GM12878 (cell line): ENCODE measurements at regions not wholly inside any gene's neighbourhood (a gene's known extent, or its start where the extent isn't known, plus 50 kb on each side); places are given as distances from the start of the nearest gene placed in this dataset.
A peak's percentile ranks its signal among the peaks of the same experiment; 100 is the strongest.

Source experiments
- ATAC-seq: fragments of 200-7000 bp; cut with Tn5 transposase; 3 replicates; pipeline ENCODE4 v1.9.1; 2020; ENCODE audit warnings: mild to moderate bottlenecking, moderate library complexity
- BruUV-seq: library from RNA; stranded (reverse); fragments of 400-500 nt; replicated peaks from 2 replicates; lab custom pipeline; 2021; lab: Mats Ljungman, UMichigan
- CTCF ChIA-PET: fragments of 300-600 bp; sonication (Branson Sonifier 250); formaldehyde crosslinking; extraction: SDS; loops from one replicate; lab custom pipeline; 2021; ENCODE audit warnings: inconsistent platforms; lab: Yijun Ruan, JAX
- POLR2A ChIA-PET: fragments of 350-600 bp; formaldehyde crosslinking; extraction: SDS; loops from one replicate; lab custom pipeline; 2021; ENCODE audit warnings: inconsistent platforms; lab: Charles Lee
- RAD21 ChIA-PET: fragments of 300-600 bp; sonication (Branson Sonifier 250); formaldehyde crosslinking; loops from one replicate; lab custom pipeline; 2023; ENCODE audit warnings: antibody characterized with exemption; ENCODE audit not compliant: unreplicated experiment; lab: Charles Lee
- SMC1A ChIA-PET: fragments of 300-600 bp; sonication (Branson Sonifier 250); formaldehyde crosslinking; loops from one replicate; lab custom pipeline; 2023; ENCODE audit not compliant: unreplicated experiment, uncharacterized antibody; lab: Charles Lee
- DNase-seq: peaks from one replicate; pipeline ENCODE4 v3.0.0-alpha.2; 2011; ENCODE audit warnings: low read depth, low spot score
- FAIRE-seq: peaks from 3 replicates; lab custom pipeline; 2011; peaks lifted over from hg19 to GRCh38; lab: Jason Lieb, UNC
- H2AFZ ChIP-seq: 2 replicates; pipeline ENCODE4 v1.6.0; 2011; ENCODE audit warnings: low read depth, low read length, control low read depth; ENCODE audit not compliant: control insufficient read depth
- H3K27ac ChIP-seq: 2 replicates; pipeline ENCODE4 v1.5.1; 2011; ENCODE audit warnings: control low read depth; ENCODE audit not compliant: control insufficient read depth, insufficient read depth
- H3K27me3 ChIP-seq, 2 experiments: replicated peaks in 1 of 2; 2 replicates each; pipeline versions ENCODE4 v1.6.0 to v1.6.1; 2011; ENCODE audit warnings: low read length in 1 of 2; ENCODE audit not compliant: control insufficient read depth in 2 of 2, insufficient read depth in 2 of 2
- H3K36me3 ChIP-seq, 2 experiments: 2 replicates each; pipeline ENCODE4 v1.5.1; 2011; ENCODE audit warnings: low read length in 1 of 2; ENCODE audit not compliant: control insufficient read depth in 2 of 2, insufficient read depth in 2 of 2
- H3K4me1 ChIP-seq: 2 replicates; pipeline ENCODE4 v1.6.1; 2011; ENCODE audit warnings: mild to moderate bottlenecking, low read length, moderate library complexity, mixed read lengths; ENCODE audit not compliant: control insufficient read depth, insufficient read depth
- H3K4me2 ChIP-seq: 2 replicates; pipeline ENCODE4 v1.6.0; 2011; ENCODE audit warnings: control low read depth; ENCODE audit not compliant: control insufficient read depth, insufficient read depth
- H3K4me3 ChIP-seq: fragments of 200-600 bp; sonication (generic); 2 replicates; pipeline ENCODE4 v1.5.1; 2016
- H3K79me2 ChIP-seq: 2 replicates; pipeline ENCODE4 v1.6.0; 2011; ENCODE audit warnings: low read length; ENCODE audit not compliant: control insufficient read depth, insufficient read depth
- H3K9ac ChIP-seq: 2 replicates; pipeline ENCODE4 v1.8.0; 2011; ENCODE audit warnings: low read length, control low read depth, mixed read lengths; ENCODE audit not compliant: control insufficient read depth, insufficient read depth
- H3K9me3 ChIP-seq: replicated peaks from 3 replicates; pipeline ENCODE4 v1.5.1; 2011; ENCODE audit warnings: mild to moderate bottlenecking, low read length; ENCODE audit not compliant: control insufficient read depth, insufficient read depth
- H4K20me1 ChIP-seq: 2 replicates; pipeline ENCODE4 v1.6.0; 2011; ENCODE audit not compliant: control insufficient read depth, insufficient read depth
- BRCA1 ChIP-seq: IDR thresholded peaks from 2 replicates; pipeline ENCODE4 v1.6.1; 2011; ENCODE audit warnings: low read depth, low read length, improper control_type of control experiment
- CBFB ChIP-seq: IDR thresholded peaks from 2 replicates; pipeline ENCODE4 v1.6.1; 2016; ENCODE audit warnings: antibody characterized with exemption, low read depth
- CBX5 ChIP-seq: sonication (generic); IDR thresholded peaks from 2 replicates; pipeline ENCODE4 v1.6.1; 2016; ENCODE audit warnings: low read depth, moderate library complexity, mild to moderate bottlenecking, inconsistent platforms
- GABPA ChIP-seq: IDR thresholded peaks from 2 replicates; pipeline ENCODE4 v1.6.1; 2014; ENCODE audit warnings: antibody characterized with exemption, low read depth, mild to moderate bottlenecking, inconsistent platforms
- MEF2B ChIP-seq: fragments of 450-650 bp; IDR thresholded peaks from 2 replicates; pipeline ENCODE4 v1.6.1; 2018; ENCODE audit warnings: mild to moderate bottlenecking, moderate library complexity; ENCODE audit not compliant: partially characterized antibody, poor library complexity, severe bottlenecking
- MTA3 ChIP-seq: IDR thresholded peaks from 2 replicates; pipeline ENCODE4 v1.6.1; 2012; ENCODE audit warnings: low read length, inconsistent platforms, borderline replicate concordance
- NFYB ChIP-seq: IDR thresholded peaks from 2 replicates; pipeline ENCODE4 v1.6.1; 2011; ENCODE audit warnings: low read depth, mild to moderate bottlenecking, low read length, improper control_type of control experiment, moderate library complexity; ENCODE audit not compliant: insufficient read depth
- PML ChIP-seq: IDR thresholded peaks from 2 replicates; pipeline ENCODE4 v1.6.1; 2012; ENCODE audit warnings: low read length, inconsistent platforms
- RB1 ChIP-seq: fragments of 450-650 bp; formaldehyde crosslinking; IDR thresholded peaks from 2 replicates; pipeline ENCODE4 v1.6.1; 2017; ENCODE audit warnings: mild to moderate bottlenecking, borderline replicate concordance
- SMARCA5 ChIP-seq: fragments of 450-650 bp; IDR thresholded peaks from 2 replicates; pipeline ENCODE4 v1.6.1; 2017; ENCODE audit warnings: mild to moderate bottlenecking
- ZBTB4 ChIP-seq: fragments of 450-650 bp; formaldehyde crosslinking; IDR thresholded peaks from 2 replicates; pipeline ENCODE4 v1.4.0; 2022; ENCODE audit warnings: mild to moderate bottlenecking, moderate library complexity
- WGBS: methylation state at CpG from one replicate; pipeline ENCODE4 v1.1.6; 2016; ENCODE audit warnings: low lambda C conversion rate; ENCODE audit not compliant: insufficient replicate concordance, insufficient coverage; ENCODE audit errors: missing lambda C conversion rate; 5-methylcytosine and 5-hydroxymethylcytosine counted together
- in situ Hi-C: fragments of 300-500 bp; cut with MboI; formaldehyde crosslinking; loops from 9 replicates; pipeline ENCODE4 v1.14.3; 2018; ENCODE audit warnings: mixed read lengths
- intact Hi-C: fragments of 100-400 bp; cut with micrococcal nuclease; formaldehyde crosslinking; loops from one replicate; pipeline ENCODE4 v1.14.2; 2022; ENCODE audit not compliant: unreplicated experiment
- TF ChIP-seq, protein P1 (sequence below): IDR thresholded peaks from 2 replicates; pipeline ENCODE4 v1.6.1; 2011; ENCODE audit warnings: borderline replicate concordance, low read depth, mild to moderate bottlenecking, moderate library complexity, low read length; ENCODE audit not compliant: insufficient read depth, poor library complexity, severe bottlenecking

DNA sequence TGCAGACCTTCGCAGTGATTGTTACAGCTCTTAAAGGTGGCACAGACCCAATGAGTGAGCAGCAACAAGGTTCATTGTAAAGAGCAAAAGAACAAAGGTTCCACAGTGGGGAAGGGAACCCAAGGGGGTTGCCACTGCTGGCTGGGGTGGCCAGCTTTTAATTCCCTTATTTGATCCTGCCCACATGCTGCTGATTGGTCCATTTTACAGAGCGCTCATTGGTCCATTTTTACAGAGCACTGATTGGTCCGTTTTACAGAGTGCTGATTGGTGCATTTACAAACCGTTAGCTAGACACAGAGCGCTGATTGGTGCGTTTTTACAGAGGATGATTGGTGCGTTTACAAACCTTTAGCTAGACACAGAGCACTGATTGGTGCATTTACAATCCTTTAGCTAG lies 360.6 kb upstream of the DAB2 start:
- in situ Hi-C loops (no loop called here), intact Hi-C loops (no loop called here)
- Histone ChIP-seq H2AFZ (no peak overlapping the region), H3K27ac (no peak overlapping the region), H3K9me3 (no peaks in the 10 kb centered on the region), H4K20me1 (no peaks in the 10 kb centered on the region), H3K27me3 (no peaks in the 10 kb centered on the region), H3K36me3 (no peaks in the 10 kb centered on the region), H3K9ac (no peak overlapping the region), H3K4me2 (no peak overlapping the region), H3K4me3 (no peak overlapping the region), H3K4me1 (no peaks in the 10 kb centered on the region), H3K79me2 (no peaks in the 10 kb centered on the region)
- 47% methylated on average over 7 of the region's 7 CpGs for WGBS
- no peak for FAIRE-seq
- no peak for DNase-seq
- ChIA-PET SMC1A (no interaction called here), POLR2A (no interaction called here), RAD21 (no interaction called here), CTCF (no interaction called here)
- BruUV-seq = no TSS peak
- TF ChIP-seq NFYB = peak; percentile 57; the same call in 1 of the 2 replicates
- TF ChIP-seq BRCA1 = no peak
- ATAC-seq = no peak

- RAD21 ChIA-PET = no interaction called here
- POLR2A ChIA-PET = no interaction called here
- no peak for DNase-seq
- peak; percentile 57 for TF ChIP-seq PML
- no peak for TF ChIP-seq SMARCA5
- TF ChIP-seq, protein P1, sequence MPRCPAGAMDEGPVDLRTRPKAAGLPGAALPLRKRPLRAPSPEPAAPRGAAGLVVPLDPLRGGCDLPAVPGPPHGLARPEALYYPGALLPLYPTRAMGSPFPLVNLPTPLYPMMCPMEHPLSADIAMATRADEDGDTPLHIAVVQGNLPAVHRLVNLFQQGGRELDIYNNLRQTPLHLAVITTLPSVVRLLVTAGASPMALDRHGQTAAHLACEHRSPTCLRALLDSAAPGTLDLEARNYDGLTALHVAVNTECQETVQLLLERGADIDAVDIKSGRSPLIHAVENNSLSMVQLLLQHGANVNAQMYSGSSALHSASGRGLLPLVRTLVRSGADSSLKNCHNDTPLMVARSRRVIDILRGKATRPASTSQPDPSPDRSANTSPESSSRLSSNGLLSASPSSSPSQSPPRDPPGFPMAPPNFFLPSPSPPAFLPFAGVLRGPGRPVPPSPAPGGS = peak; percentile 57
- TF ChIP-seq CBFB = peak; percentile 71
- TF ChIP-seq ZBTB4 (CRISPR knock-in tag) = no peak
- peak; percentile 19 for TF ChIP-seq MEF2B
- TF ChIP-seq RB1 = no peak
- TF ChIP-seq GABPA = peak; percentile 64; the same call in 1 of the 2 replicates
- TF ChIP-seq CBX5 = peak; percentile 77; the same call in 1 of the 2 replicates
- peak; percentile 85; the same call in 1 of the 2 replicates for TF ChIP-seq MTA3
Observed at GRCh38 chr5:39783756-39784421, 359.1 kb upstream of the DAB2 start.

More at GRCh38 chr5:39783756-39784421, 359.1 kb upstream of the DAB2 start:
- FAIRE-seq (no peak), ATAC-seq (no peak; the same call in 2 of the 3 replicates)
- Histone ChIP-seq H3K27me3 (no peaks in the 10 kb centered on the region), H3K4me1 (no peaks in the 10 kb centered on the region), H3K9ac (no peak overlapping the region), H3K27ac (no peak overlapping the region), H3K9me3 (no peaks in the 10 kb centered on the region), H2AFZ (no peak overlapping the region), H3K79me2 (no peaks in the 10 kb centered on the region), H4K20me1 (no peaks in the 10 kb centered on the region), H3K4me2 (no peak overlapping the region), H3K36me3 (no peaks in the 10 kb centered on the region), H3K4me3 (no peak overlapping the region)
- BruUV-seq = no TSS peak
- SMC1A ChIA-PET = no interaction called here
- intact Hi-C loops = no loop called here
- CTCF ChIA-PET = no interaction called here
- WGBS = 26% methylated on average over 3 of the region's 3 CpGs
- in situ Hi-C loops = no loop called here
